GM12878 (cell line): ENCODE measurements at regions not wholly inside any gene's neighbourhood (a gene's known extent, or its start where the extent isn't known, plus 50 kb on each side); places are given as distances from the start of the nearest gene placed in this dataset.
A peak's percentile ranks its signal among the peaks of the same experiment; 100 is the strongest.

Source experiments
- ATAC-seq: fragments of 200-7000 bp; cut with Tn5 transposase; 3 replicates; pipeline ENCODE4 v1.9.1; 2020; ENCODE audit warnings: mild to moderate bottlenecking, moderate library complexity
- BruUV-seq: library from RNA; stranded (reverse); fragments of 400-500 nt; replicated peaks from 2 replicates; lab custom pipeline; 2021; lab: Mats Ljungman, UMichigan
- CTCF ChIA-PET: fragments of 300-600 bp; sonication (Branson Sonifier 250); formaldehyde crosslinking; extraction: SDS; loops from one replicate; lab custom pipeline; 2021; ENCODE audit warnings: inconsistent platforms; lab: Yijun Ruan, JAX
- POLR2A ChIA-PET: fragments of 350-600 bp; formaldehyde crosslinking; extraction: SDS; loops from one replicate; lab custom pipeline; 2021; ENCODE audit warnings: inconsistent platforms; lab: Charles Lee
- RAD21 ChIA-PET: fragments of 300-600 bp; sonication (Branson Sonifier 250); formaldehyde crosslinking; loops from one replicate; lab custom pipeline; 2023; ENCODE audit warnings: antibody characterized with exemption; ENCODE audit not compliant: unreplicated experiment; lab: Charles Lee
- SMC1A ChIA-PET: fragments of 300-600 bp; sonication (Branson Sonifier 250); formaldehyde crosslinking; loops from one replicate; lab custom pipeline; 2023; ENCODE audit not compliant: unreplicated experiment, uncharacterized antibody; lab: Charles Lee
- DNase-seq: peaks from one replicate; pipeline ENCODE4 v3.0.0-alpha.2; 2011; ENCODE audit warnings: low read depth, low spot score
- FAIRE-seq: peaks from 3 replicates; lab custom pipeline; 2011; peaks lifted over from hg19 to GRCh38; lab: Jason Lieb, UNC
- H2AFZ ChIP-seq: 2 replicates; pipeline ENCODE4 v1.6.0; 2011; ENCODE audit warnings: low read depth, low read length, control low read depth; ENCODE audit not compliant: control insufficient read depth
- H3K27ac ChIP-seq: 2 replicates; pipeline ENCODE4 v1.5.1; 2011; ENCODE audit warnings: control low read depth; ENCODE audit not compliant: control insufficient read depth, insufficient read depth
- H3K27me3 ChIP-seq, 2 experiments: replicated peaks in 1 of 2; 2 replicates each; pipeline versions ENCODE4 v1.6.0 to v1.6.1; 2011; ENCODE audit warnings: low read length in 1 of 2; ENCODE audit not compliant: control insufficient read depth in 2 of 2, insufficient read depth in 2 of 2
- H3K36me3 ChIP-seq, 2 experiments: 2 replicates each; pipeline ENCODE4 v1.5.1; 2011; ENCODE audit warnings: low read length in 1 of 2; ENCODE audit not compliant: control insufficient read depth in 2 of 2, insufficient read depth in 2 of 2
- H3K4me1 ChIP-seq: 2 replicates; pipeline ENCODE4 v1.6.1; 2011; ENCODE audit warnings: mild to moderate bottlenecking, low read length, moderate library complexity, mixed read lengths; ENCODE audit not compliant: control insufficient read depth, insufficient read depth
- H3K4me2 ChIP-seq: 2 replicates; pipeline ENCODE4 v1.6.0; 2011; ENCODE audit warnings: control low read depth; ENCODE audit not compliant: control insufficient read depth, insufficient read depth
- H3K4me3 ChIP-seq: fragments of 200-600 bp; sonication (generic); 2 replicates; pipeline ENCODE4 v1.5.1; 2016
- H3K79me2 ChIP-seq: 2 replicates; pipeline ENCODE4 v1.6.0; 2011; ENCODE audit warnings: low read length; ENCODE audit not compliant: control insufficient read depth, insufficient read depth
- H3K9ac ChIP-seq: 2 replicates; pipeline ENCODE4 v1.8.0; 2011; ENCODE audit warnings: low read length, control low read depth, mixed read lengths; ENCODE audit not compliant: control insufficient read depth, insufficient read depth
- H3K9me3 ChIP-seq: replicated peaks from 3 replicates; pipeline ENCODE4 v1.5.1; 2011; ENCODE audit warnings: mild to moderate bottlenecking, low read length; ENCODE audit not compliant: control insufficient read depth, insufficient read depth
- H4K20me1 ChIP-seq: 2 replicates; pipeline ENCODE4 v1.6.0; 2011; ENCODE audit not compliant: control insufficient read depth, insufficient read depth
- BCL3 ChIP-seq: IDR thresholded peaks from 2 replicates; pipeline ENCODE4 v1.6.1; 2011; ENCODE audit warnings: borderline replicate concordance, low read depth, mild to moderate bottlenecking, moderate library complexity, low read length; ENCODE audit not compliant: insufficient read depth, poor library complexity, severe bottlenecking
- ESRRA ChIP-seq: IDR thresholded peaks from 2 replicates; pipeline ENCODE4 v1.6.1; 2012; ENCODE audit warnings: mild to moderate bottlenecking, low read length, improper control_type of control experiment
- IKZF1 ChIP-seq: fragments of 450-650 bp; conservative IDR thresholded peaks from 2 replicates; pipeline ENCODE4 v1.6.1; 2017; ENCODE audit warnings: antibody characterized with exemption, mild to moderate bottlenecking
- POLR2AphosphoS5 ChIP-seq: IDR thresholded peaks from 2 replicates; pipeline ENCODE4 v1.6.1; 2011; ENCODE audit warnings: mild to moderate bottlenecking, low read length, inconsistent platforms
- RUNX3 ChIP-seq: IDR thresholded peaks from 2 replicates; pipeline ENCODE4 v1.6.1; 2012; ENCODE audit warnings: low read length, inconsistent platforms
- TCF7 ChIP-seq: IDR thresholded peaks from 2 replicates; pipeline ENCODE4 v1.6.1; 2014; ENCODE audit warnings: antibody characterized with exemption, borderline replicate concordance
- YY1 ChIP-seq: IDR thresholded peaks from 2 replicates; pipeline ENCODE4 v1.6.1; 2011; ENCODE audit warnings: low read depth, mild to moderate bottlenecking, low read length
- ZNF687 ChIP-seq: fragments of 450-650 bp; IDR thresholded peaks from 2 replicates; pipeline ENCODE4 v1.6.1; 2017; ENCODE audit warnings: mild to moderate bottlenecking, moderate library complexity
- WGBS: methylation state at CpG from one replicate; pipeline ENCODE4 v1.1.6; 2016; ENCODE audit warnings: low lambda C conversion rate; ENCODE audit not compliant: insufficient replicate concordance, insufficient coverage; ENCODE audit errors: missing lambda C conversion rate; 5-methylcytosine and 5-hydroxymethylcytosine counted together
- in situ Hi-C: fragments of 300-500 bp; cut with MboI; formaldehyde crosslinking; loops from 9 replicates; pipeline ENCODE4 v1.14.3; 2018; ENCODE audit warnings: mixed read lengths
- intact Hi-C: fragments of 100-400 bp; cut with micrococcal nuclease; formaldehyde crosslinking; loops from one replicate; pipeline ENCODE4 v1.14.2; 2022; ENCODE audit not compliant: unreplicated experiment

- whole genome bisulfite sequencing = 73% methylated on average over 15 of the region's 15 CpGs
Observed at GRCh38 chr6:23688650-23689049, 437.4 kb upstream of the NRSN1 start.

More at GRCh38 chr6:23688650-23689049, 437.4 kb upstream of the NRSN1 start:
- ATAC-seq (no peak), FAIRE-seq (no peak), DNase-seq (no peak)
- ChIA-PET POLR2A (no interaction called here), SMC1A (no interaction called here), RAD21 (no interaction called here), CTCF (no interaction called here)
- no peaks in the 10 kb centered on the region for H3K36me3 ChIP-seq
- TF ChIP-seq POLR2AphosphoS5 = no peak
- TF ChIP-seq RUNX3 = no peak
- no peak for TF ChIP-seq ESRRA
- TF ChIP-seq ZNF687 = no peak
- TF ChIP-seq BCL3 = peak; percentile 70
- no peak for TF ChIP-seq TCF7
- TF ChIP-seq IKZF1 = no peak
- TF ChIP-seq YY1 = no peak
- no peaks in the 10 kb centered on the region for H3K4me1 ChIP-seq
- H3K9ac ChIP-seq = no peak overlapping the region
- intact Hi-C loops = no loop called here
- no peak overlapping the region for H3K27ac ChIP-seq
- H3K27me3 ChIP-seq = no peaks in the 10 kb centered on the region
- no TSS peak for BruUV-seq
- no peak overlapping the region for H2AFZ ChIP-seq
- H4K20me1 ChIP-seq = no peaks in the 10 kb centered on the region
- in situ Hi-C loops = no loop called here
- H3K4me2 ChIP-seq = no peak overlapping the region
- no peaks in the 10 kb centered on the region for H3K79me2 ChIP-seq
- no peaks in the 10 kb centered on the region for H3K9me3 ChIP-seq
- no peak overlapping the region for H3K4me3 ChIP-seq
